GM12892 (cell line): ENCODE measurements at regions not wholly inside any gene's neighbourhood (a gene's known extent, or its start where the extent isn't known, plus 50 kb on each side); places are given as distances from the start of the nearest gene placed in this dataset.
"Not testable (repeated sequence)": the region's sequence is repeated elsewhere in the genome, so short reads cannot be mapped to it uniquely, and the experiment has no call there.

Experiments
- POLR2A ChIP-seq: IDR thresholded peaks from 2 replicates; pipeline ENCODE4 v1.6.1; 2011; ENCODE audit warnings: low read depth, low read length, control low read depth
- TAF1 ChIP-seq: IDR thresholded peaks from 2 replicates; pipeline ENCODE4 v1.6.1; 2011; ENCODE audit warnings: low read depth, mild to moderate bottlenecking, control low read depth, low read length, borderline replicate concordance

GRCh38 chr6:134425917-134426316 is 108.0 kb upstream of the SGK1 start:
- not testable (repeated sequence) for TF ChIP-seq TAF1, POLR2A
